HepG2 (cell line): ENCODE measurements at regions not wholly inside any gene's neighbourhood (a gene's known extent, or its start where the extent isn't known, plus 50 kb on each side); places are given as distances from the start of the nearest gene placed in this dataset.

ENCODE experiments used
- AKAP8 ChIP-seq: sonication (generic); formaldehyde crosslinking; IDR thresholded peaks from 2 replicates; pipeline ENCODE4 v1.5.1; 2020; ENCODE audit warnings: mild to moderate bottlenecking, missing genetic modification reagents
- ATF7-NPFF ChIP-seq: sonication (generic); formaldehyde crosslinking; IDR thresholded peaks from 2 replicates; pipeline ENCODE4 v1.8.1; 2023; ENCODE audit warnings: mild to moderate bottlenecking, low read depth, missing genetic modification reagents, moderate library complexity
- BORCS8-MEF2B ChIP-seq: sonication (generic); formaldehyde crosslinking; IDR thresholded peaks from 2 replicates; pipeline ENCODE4 v1.8.0; 2022; ENCODE audit warnings: mild to moderate bottlenecking, missing genetic modification reagents
- ETV6 ChIP-seq: sonication (generic); formaldehyde crosslinking; conservative IDR thresholded peaks from 2 replicates; pipeline ENCODE4 v1.4.0; 2020; ENCODE audit warnings: missing genetic modification reagents
- FOXK1 ChIP-seq: sonication (generic); formaldehyde crosslinking; IDR thresholded peaks from 2 replicates; pipeline ENCODE4 v1.4.0; 2020; ENCODE audit warnings: low read depth, missing genetic modification reagents, borderline replicate concordance
- HIVEP1 ChIP-seq: sonication (generic); formaldehyde crosslinking; IDR thresholded peaks from 2 replicates; pipeline ENCODE4 v1.4.0; 2020; ENCODE audit warnings: mild to moderate bottlenecking, missing genetic modification reagents
- HOXD1 ChIP-seq: sonication (generic); formaldehyde crosslinking; IDR thresholded peaks from 2 replicates; pipeline ENCODE4 v1.5.0; 2020; ENCODE audit warnings: missing genetic modification reagents
- KLF12 ChIP-seq: sonication (generic); formaldehyde crosslinking; IDR thresholded peaks from 2 replicates; pipeline ENCODE4 v1.4.0; 2020; ENCODE audit warnings: missing genetic modification reagents, borderline replicate concordance
- KLF16 ChIP-seq, 2 experiments: sonication (generic) in 1 of 2; formaldehyde crosslinking in 1 of 2; IDR thresholded peaks; 2 replicates each; pipeline versions ENCODE4 v1.6.1 to v1.8.0; 2016 to 2023; ENCODE audit warnings: missing genetic modification reagents in 2 of 2, missing compliant biosample characterization in 1 of 2
- MIER3 ChIP-seq: IDR thresholded peaks from 2 replicates; pipeline ENCODE4 v1.6.1; 2016; ENCODE audit warnings: missing compliant biosample characterization, borderline replicate concordance
- SP140L ChIP-seq: sonication (generic); formaldehyde crosslinking; IDR thresholded peaks from 2 replicates; pipeline ENCODE4 v1.4.0; 2020; ENCODE audit warnings: missing genetic modification reagents, borderline replicate concordance
- ZMYM4 ChIP-seq: sonication (generic); formaldehyde crosslinking; IDR thresholded peaks from 2 replicates; pipeline ENCODE4 v1.8.1; 2023; ENCODE audit warnings: mild to moderate bottlenecking, missing genetic modification reagents
- ZNF839 ChIP-seq: sonication (generic); formaldehyde crosslinking; IDR thresholded peaks from 2 replicates; pipeline ENCODE4 v1.4.0; 2020; ENCODE audit warnings: missing genetic modification reagents, mild to moderate bottlenecking, borderline replicate concordance
- TF ChIP-seq, protein P1 (sequence below), 2 experiments: sonication (generic) in 1 of 2; formaldehyde crosslinking in 1 of 2; IDR thresholded peaks; 2 replicates each; pipeline versions ENCODE4 v1.4.0 to v1.6.1; 2016 to 2020; ENCODE audit warnings: borderline replicate concordance in 1 of 2, low read depth in 1 of 2, mild to moderate bottlenecking in 1 of 2, missing genetic modification reagents in 1 of 2
- TF ChIP-seq, protein P2 (sequence below): IDR thresholded peaks from 2 replicates; pipeline ENCODE4 v1.6.1; 2016; ENCODE audit warnings: missing compliant biosample characterization, missing genetic modification reagents, borderline replicate concordance
- TF ChIP-seq, protein P3 (sequence below): sonication (generic); formaldehyde crosslinking; IDR thresholded peaks from 2 replicates; pipeline ENCODE4 v1.4.0; 2020; ENCODE audit warnings: missing genetic modification reagents, mild to moderate bottlenecking, borderline replicate concordance
- TF ChIP-seq, protein P4 (sequence below): sonication (generic); formaldehyde crosslinking; IDR thresholded peaks from 2 replicates; pipeline ENCODE4 v1.4.0; 2020; ENCODE audit warnings: missing genetic modification reagents

DNA sequence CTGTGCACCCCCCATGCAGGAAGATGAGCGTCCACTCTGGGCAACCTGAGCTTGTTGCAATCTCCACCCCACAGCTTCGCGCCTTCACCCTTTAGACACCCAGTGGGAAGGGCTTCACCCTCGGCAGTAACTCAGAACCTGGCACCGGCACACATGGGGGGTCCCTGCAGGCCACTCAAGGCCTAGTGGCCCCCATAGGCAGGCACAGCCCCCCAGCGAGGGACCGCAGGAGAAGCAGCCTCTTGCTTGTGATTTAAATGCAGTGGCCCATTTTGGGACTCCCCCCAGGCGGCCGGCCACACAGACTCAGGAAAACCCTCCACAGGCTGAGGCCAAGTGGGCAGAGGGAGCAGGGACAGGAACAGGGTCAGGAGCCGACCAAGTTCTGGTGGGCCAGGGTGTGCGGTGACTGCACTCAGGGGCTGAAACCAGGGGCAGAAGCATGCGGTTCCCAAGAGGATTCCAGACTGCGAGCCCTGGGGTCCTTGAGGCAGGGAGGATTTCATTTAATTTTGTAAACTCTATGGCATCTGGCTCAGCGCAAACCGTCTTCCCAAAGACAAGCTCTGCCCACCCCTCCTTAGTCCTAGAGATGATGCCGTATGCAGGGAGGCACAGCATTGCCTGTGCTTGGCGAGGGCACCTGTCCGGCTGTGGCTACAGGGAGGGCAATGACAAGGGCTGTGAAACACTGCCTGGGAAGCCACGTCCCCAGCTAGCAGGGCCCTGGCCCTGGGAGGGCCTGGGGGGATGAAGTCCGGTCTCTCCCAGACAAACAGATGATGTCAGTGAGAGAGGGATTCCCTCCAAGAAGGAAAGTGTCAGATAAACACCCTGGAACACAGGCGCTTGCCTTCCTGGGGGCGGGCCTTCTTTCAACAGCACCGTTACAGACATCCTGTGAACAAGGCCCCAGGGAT, 52.9 kb upstream of the GPR31 start (continued):
- TF ChIP-seq, protein P1, sequence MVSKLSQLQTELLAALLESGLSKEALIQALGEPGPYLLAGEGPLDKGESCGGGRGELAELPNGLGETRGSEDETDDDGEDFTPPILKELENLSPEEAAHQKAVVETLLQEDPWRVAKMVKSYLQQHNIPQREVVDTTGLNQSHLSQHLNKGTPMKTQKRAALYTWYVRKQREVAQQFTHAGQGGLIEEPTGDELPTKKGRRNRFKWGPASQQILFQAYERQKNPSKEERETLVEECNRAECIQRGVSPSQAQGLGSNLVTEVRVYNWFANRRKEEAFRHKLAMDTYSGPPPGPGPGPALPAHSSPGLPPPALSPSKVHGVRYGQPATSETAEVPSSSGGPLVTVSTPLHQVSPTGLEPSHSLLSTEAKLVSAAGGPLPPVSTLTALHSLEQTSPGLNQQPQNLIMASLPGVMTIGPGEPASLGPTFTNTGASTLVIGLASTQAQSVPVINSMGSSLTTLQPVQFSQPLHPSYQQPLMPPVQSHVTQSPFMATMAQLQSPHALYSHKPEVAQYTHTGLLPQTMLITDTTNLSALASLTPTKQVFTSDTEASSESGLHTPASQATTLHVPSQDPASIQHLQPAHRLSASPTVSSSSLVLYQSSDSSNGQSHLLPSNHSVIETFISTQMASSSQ (IDR thresholded peaks at IDR 0.05; ENCODE audit: low read depth): no peak
- TF ChIP-seq, protein P1 (CRISPR knock-in tag; IDR thresholded peaks at IDR 0.05; ENCODE audit: borderline replicate concordance): peak; percentile 69
- TF ChIP-seq KLF16 (CRISPR knock-in tag; IDR thresholded peaks at IDR 0.05) (0 out of 4 replicates have a peak, but pooled peaks of 1 of the 2 experiments have one; percentile 45), MIER3 (CRISPR knock-in tag) (peak; percentile 74; the same call in 1 of the 2 replicates), ATF7-NPFF (CRISPR knock-in tag) (peak; percentile 29; the same call in 1 of the 2 replicates), KLF12 (0 out of 2 replicates have a peak, but pooled peaks have one; percentile 46), ZMYM4 (CRISPR knock-in tag) (peak; percentile 71; the same call in 1 of the 2 replicates), FOXK1 (CRISPR knock-in tag) (peak; percentile 94), AKAP8 (CRISPR knock-in tag) (peak; percentile 44; the same call in 1 of the 2 replicates), BORCS8-MEF2B (CRISPR knock-in tag) (peak; percentile 51; the same call in 1 of the 2 replicates), ETV6 (CRISPR knock-in tag) (0 out of 2 replicates have a peak, but pooled peaks have one; percentile 44), SP140L (CRISPR knock-in tag) (0 out of 2 replicates have a peak, but pooled peaks have one; percentile 37), ZNF839 (CRISPR knock-in tag) (0 out of 2 replicates have a peak, but pooled peaks have one; percentile 89), HIVEP1 (CRISPR knock-in tag) (peak; percentile 100), HOXD1 (CRISPR knock-in tag) (peak; percentile 59; the same call in 1 of the 2 replicates)
- TF ChIP-seq, protein P2, sequence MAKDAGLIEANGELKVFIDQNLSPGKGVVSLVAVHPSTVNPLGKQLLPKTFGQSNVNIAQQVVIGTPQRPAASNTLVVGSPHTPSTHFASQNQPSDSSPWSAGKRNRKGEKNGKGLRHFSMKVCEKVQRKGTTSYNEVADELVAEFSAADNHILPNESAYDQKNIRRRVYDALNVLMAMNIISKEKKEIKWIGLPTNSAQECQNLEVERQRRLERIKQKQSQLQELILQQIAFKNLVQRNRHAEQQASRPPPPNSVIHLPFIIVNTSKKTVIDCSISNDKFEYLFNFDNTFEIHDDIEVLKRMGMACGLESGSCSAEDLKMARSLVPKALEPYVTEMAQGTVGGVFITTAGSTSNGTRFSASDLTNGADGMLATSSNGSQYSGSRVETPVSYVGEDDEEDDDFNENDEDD (CRISPR knock-in tag): peak; percentile 73; the same call in 1 of the 2 replicates
- TF ChIP-seq, protein P3, sequence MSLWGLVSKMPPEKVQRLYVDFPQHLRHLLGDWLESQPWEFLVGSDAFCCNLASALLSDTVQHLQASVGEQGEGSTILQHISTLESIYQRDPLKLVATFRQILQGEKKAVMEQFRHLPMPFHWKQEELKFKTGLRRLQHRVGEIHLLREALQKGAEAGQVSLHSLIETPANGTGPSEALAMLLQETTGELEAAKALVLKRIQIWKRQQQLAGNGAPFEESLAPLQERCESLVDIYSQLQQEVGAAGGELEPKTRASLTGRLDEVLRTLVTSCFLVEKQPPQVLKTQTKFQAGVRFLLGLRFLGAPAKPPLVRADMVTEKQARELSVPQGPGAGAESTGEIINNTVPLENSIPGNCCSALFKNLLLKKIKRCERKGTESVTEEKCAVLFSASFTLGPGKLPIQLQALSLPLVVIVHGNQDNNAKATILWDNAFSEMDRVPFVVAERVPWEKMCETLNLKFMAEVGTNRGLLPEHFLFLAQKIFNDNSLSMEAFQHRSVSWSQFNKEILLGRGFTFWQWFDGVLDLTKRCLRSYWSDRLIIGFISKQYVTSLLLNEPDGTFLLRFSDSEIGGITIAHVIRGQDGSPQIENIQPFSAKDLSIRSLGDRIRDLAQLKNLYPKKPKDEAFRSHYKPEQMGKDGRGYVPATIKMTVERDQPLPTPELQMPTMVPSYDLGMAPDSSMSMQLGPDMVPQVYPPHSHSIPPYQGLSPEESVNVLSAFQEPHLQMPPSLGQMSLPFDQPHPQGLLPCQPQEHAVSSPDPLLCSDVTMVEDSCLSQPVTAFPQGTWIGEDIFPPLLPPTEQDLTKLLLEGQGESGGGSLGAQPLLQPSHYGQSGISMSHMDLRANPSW (CRISPR knock-in tag): peak; percentile 91; the same call in 1 of the 2 replicates
- TF ChIP-seq, protein P4, sequence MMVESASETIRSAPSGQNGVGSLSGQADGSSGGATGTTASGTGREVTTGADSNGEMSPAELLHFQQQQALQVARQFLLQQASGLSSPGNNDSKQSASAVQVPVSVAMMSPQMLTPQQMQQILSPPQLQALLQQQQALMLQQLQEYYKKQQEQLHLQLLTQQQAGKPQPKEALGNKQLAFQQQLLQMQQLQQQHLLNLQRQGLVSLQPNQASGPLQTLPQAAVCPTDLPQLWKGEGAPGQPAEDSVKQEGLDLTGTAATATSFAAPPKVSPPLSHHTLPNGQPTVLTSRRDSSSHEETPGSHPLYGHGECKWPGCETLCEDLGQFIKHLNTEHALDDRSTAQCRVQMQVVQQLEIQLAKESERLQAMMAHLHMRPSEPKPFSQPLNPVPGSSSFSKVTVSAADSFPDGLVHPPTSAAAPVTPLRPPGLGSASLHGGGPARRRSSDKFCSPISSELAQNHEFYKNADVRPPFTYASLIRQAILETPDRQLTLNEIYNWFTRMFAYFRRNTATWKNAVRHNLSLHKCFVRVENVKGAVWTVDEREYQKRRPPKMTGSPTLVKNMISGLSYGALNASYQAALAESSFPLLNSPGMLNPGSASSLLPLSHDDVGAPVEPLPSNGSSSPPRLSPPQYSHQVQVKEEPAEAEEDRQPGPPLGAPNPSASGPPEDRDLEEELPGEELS: peak; percentile 89
